Uterus (tissue), 2 donors: ENCODE measurements at regions not wholly inside any gene's neighbourhood (a gene's known extent, or its start where the extent isn't known, plus 50 kb on each side); places are given as distances from the start of the nearest gene placed in this dataset.

Source experiments
- CTCF ChIP-seq, 4 experiments: fragments of 200-600 bp in 2 of 4; fragments of 450-650 bp in 2 of 4; sonication (generic) in 2 of 4; IDR thresholded peaks; one replicate each; pipeline ENCODE4 v1.5.1; 2016 to 2019; ENCODE audit warnings: antibody characterized with exemption in 4 of 4, mild to moderate bottlenecking in 2 of 4, moderate library complexity in 1 of 4
- POLR2A ChIP-seq, 2 donors: fragments of 450-650 bp; IDR thresholded peaks; one replicate each; pipeline ENCODE4 v1.6.1; 2016; ENCODE audit warnings: antibody characterized with exemption in 2 of 2, mild to moderate bottlenecking in 1 of 2, moderate library complexity in 1 of 2

GRCh38 chr16:72620348-72620747 is 427.6 kb downstream of the ZFHX3 start:
- TF ChIP-seq CTCF (IDR thresholded peaks at IDR 0.05) (no peak), POLR2A (IDR thresholded peaks at IDR 0.05) (no peak)
